Trophoblast cell (in vitro differentiated cells and primary cell): ENCODE measurements at regions not wholly inside any gene's neighbourhood (a gene's known extent, or its start where the extent isn't known, plus 50 kb on each side); places are given as distances from the start of the nearest gene placed in this dataset.

ENCODE experiments used
- DNase-seq, 2 donors: peaks; one replicate each; pipeline ENCODE4 v3.0.0-alpha.2; 2016
- H2AFZ ChIP-seq: 2 replicates; pipeline ENCODE4 v1.6.1; 2013; ENCODE audit warnings: low read length, moderate library complexity, mild to moderate bottlenecking; ENCODE audit not compliant: insufficient read depth, poor library complexity
- H2AK5ac ChIP-seq: 2 replicates; pipeline ENCODE4 v1.6.1; 2013; ENCODE audit warnings: mild to moderate bottlenecking, low read length
- H2BK120ac ChIP-seq: 2 replicates; pipeline ENCODE4 v1.6.1; 2013; ENCODE audit warnings: low read length, mild to moderate bottlenecking, moderate library complexity; ENCODE audit not compliant: insufficient read depth, poor library complexity
- H2BK12ac ChIP-seq: 2 replicates; pipeline ENCODE4 v1.6.1; 2013; ENCODE audit warnings: mild to moderate bottlenecking, low read length, moderate library complexity
- H2BK5ac ChIP-seq: 2 replicates; pipeline ENCODE4 v1.6.1; 2013; ENCODE audit warnings: low read length, low read depth, moderate library complexity, mild to moderate bottlenecking; ENCODE audit not compliant: poor library complexity
- H3K14ac ChIP-seq: 2 replicates; pipeline ENCODE4 v1.6.1; 2013; ENCODE audit warnings: mild to moderate bottlenecking, low read length
- H3K18ac ChIP-seq: 2 replicates; pipeline ENCODE4 v1.6.1; 2013; ENCODE audit warnings: mild to moderate bottlenecking, low read length
- H3K23ac ChIP-seq: 2 replicates; pipeline ENCODE4 v1.6.1; 2013; ENCODE audit warnings: low read length
- H3K27ac ChIP-seq: 2 replicates; pipeline ENCODE4 v1.5.1; 2013; ENCODE audit warnings: low read depth, mild to moderate bottlenecking, inconsistent platforms, low read length, moderate library complexity
- H3K27me3 ChIP-seq: 2 replicates; pipeline ENCODE4 v1.6.1; 2013; ENCODE audit warnings: inconsistent platforms, mild to moderate bottlenecking, low read length, moderate library complexity; ENCODE audit not compliant: insufficient read depth
- H3K36me3 ChIP-seq, 2 experiments: 1 replicate in 1 of 2; 2 replicates in 1 of 2; pipeline ENCODE4 v1.6.1; 2013; ENCODE audit warnings: low read length in 2 of 2, mild to moderate bottlenecking in 2 of 2, moderate library complexity in 1 of 2; ENCODE audit not compliant: insufficient read depth in 2 of 2, control insufficient read depth in 1 of 2
- H3K4ac ChIP-seq: 2 replicates; pipeline ENCODE4 v1.6.1; 2013; ENCODE audit warnings: low read depth, mild to moderate bottlenecking, low read length, moderate library complexity
- H3K4me1 ChIP-seq, 2 experiments: 1 replicate in 1 of 2; 2 replicates in 1 of 2; pipeline ENCODE4 v1.6.1; 2013; ENCODE audit warnings: low read length in 2 of 2, mild to moderate bottlenecking in 2 of 2, moderate library complexity in 1 of 2; ENCODE audit not compliant: insufficient read depth in 2 of 2, control insufficient read depth in 1 of 2
- H3K4me2 ChIP-seq: 2 replicates; pipeline ENCODE4 v1.6.1; 2013; ENCODE audit warnings: inconsistent platforms, mild to moderate bottlenecking, low read length, moderate library complexity
- H3K4me3 ChIP-seq: 2 replicates; pipeline ENCODE4 v1.5.1; 2013; ENCODE audit warnings: mild to moderate bottlenecking, low read depth, low read length, inconsistent platforms
- H3K79me1 ChIP-seq: one replicate; pipeline ENCODE4 v1.6.1; 2013; ENCODE audit warnings: low read length
- H3K79me2 ChIP-seq: 2 replicates; pipeline ENCODE4 v1.6.1; 2013; ENCODE audit warnings: low read length, mild to moderate bottlenecking; ENCODE audit not compliant: control insufficient read depth, insufficient read depth, poor library complexity
- H3K9ac ChIP-seq: 2 replicates; pipeline ENCODE4 v1.6.1; 2013; ENCODE audit warnings: mild to moderate bottlenecking, low read length
- H3K9me3 ChIP-seq: 2 replicates; pipeline ENCODE4 v1.6.1; 2013; ENCODE audit warnings: low read depth, mild to moderate bottlenecking, control low read depth, inconsistent platforms, low read length; ENCODE audit not compliant: insufficient read depth
- H4K12ac ChIP-seq: 2 replicates; pipeline ENCODE4 v1.6.1; 2013; ENCODE audit warnings: low read depth, mild to moderate bottlenecking, low read length, moderate library complexity
- H4K8ac ChIP-seq: 2 replicates; pipeline ENCODE4 v1.6.1; 2013; ENCODE audit warnings: low read depth, mild to moderate bottlenecking, low read length, moderate library complexity
- H4K91ac ChIP-seq: one replicate; pipeline ENCODE4 v1.6.1; 2013; ENCODE audit warnings: low read depth, mild to moderate bottlenecking, low read length, moderate library complexity
- WGBS: extraction: QIAGEN DNeasy Blood & Tissue Kit; methylation state at CpG from one replicate; pipeline ENCODE4 v1.1.7; 2013; ENCODE audit warnings: missing lambda C conversion rate; ENCODE audit not compliant: insufficient read length, insufficient coverage; ENCODE audit errors: extremely low coverage; 5-methylcytosine and 5-hydroxymethylcytosine counted together

GRCh38 chr5:58044166-58044565, 415.7 kb downstream of the PLK2 start:
- no CpG with 5 or more reads among the region's 6 CpGs for WGBS
- no peak overlapping the region for H2BK5ac ChIP-seq
- no peak overlapping the region for H4K12ac ChIP-seq
- H2AFZ ChIP-seq, result no peak overlapping the region
- no peak overlapping the region for H4K91ac ChIP-seq
- no peak overlapping the region for H3K18ac ChIP-seq
- no peak overlapping the region for H2AK5ac ChIP-seq
- no peak overlapping the region for H3K9ac ChIP-seq
- H3K14ac ChIP-seq, result no peak overlapping the region
- no peak overlapping the region for H2BK12ac ChIP-seq
- no peak overlapping the region for H3K4me3 ChIP-seq
- no peak overlapping the region for H4K8ac ChIP-seq
- H3K27ac ChIP-seq, result no peak overlapping the region
- no peaks in the 10 kb centered on the region for H3K79me2 ChIP-seq
- H3K9me3 ChIP-seq, result no peaks in the 10 kb centered on the region
- H3K4ac ChIP-seq, result no peak overlapping the region
- H3K4me1 ChIP-seq, result peaks cover 0 to 3% of the 10 kb centered on the region in 2 experiments
- no peaks in the 10 kb centered on the region for H3K36me3 ChIP-seq
- H3K79me1 ChIP-seq, result no peaks in the 10 kb centered on the region
- H2BK120ac ChIP-seq, result no peak overlapping the region
- no peak overlapping the region for H3K4me2 ChIP-seq
- H3K23ac ChIP-seq, result no peak overlapping the region
- no peaks in the 10 kb centered on the region for H3K27me3 ChIP-seq
- peak; percentile 77 to 91 for DNase-seq

DNA sequence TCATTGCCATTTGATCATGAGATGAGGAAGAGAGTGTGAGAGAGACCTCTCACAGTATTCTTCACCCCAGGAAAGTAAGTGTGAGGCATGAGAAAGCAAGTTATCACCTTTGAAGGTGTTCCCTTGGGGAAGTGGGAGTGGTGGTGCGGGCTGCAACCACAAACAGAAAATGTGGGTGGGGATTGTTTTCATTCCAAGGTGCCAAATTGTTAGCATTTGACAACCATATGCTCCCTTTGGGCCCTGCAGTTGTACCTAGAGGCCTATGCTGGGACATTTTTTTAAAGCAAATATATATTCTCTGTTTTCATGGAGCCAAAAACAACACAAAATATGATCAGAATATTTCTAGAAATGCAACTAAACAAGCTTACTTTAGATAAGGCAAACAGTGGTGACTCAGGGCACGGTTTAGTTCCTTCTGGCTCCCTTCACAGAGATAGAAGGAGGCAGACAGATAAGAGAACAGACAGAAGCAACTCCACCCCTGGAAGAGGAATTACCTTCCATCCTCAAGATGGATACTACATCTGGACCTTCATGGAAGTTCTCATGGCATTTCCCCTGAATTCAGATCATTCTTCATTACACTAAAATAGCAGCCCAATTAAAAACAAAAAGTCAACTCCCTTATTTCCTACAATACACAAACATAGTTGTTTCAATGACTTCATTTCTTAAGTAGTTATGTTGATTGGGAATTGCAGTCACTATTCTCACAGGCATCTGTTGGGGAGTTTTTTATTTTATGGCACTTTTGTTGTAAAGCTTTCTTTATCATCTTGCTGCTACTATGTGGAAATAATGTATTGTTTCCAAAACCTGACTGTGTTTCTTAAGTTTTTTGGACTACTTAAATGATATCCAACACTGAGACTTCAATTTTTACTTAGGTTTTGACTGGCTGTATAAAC, 416.6 kb downstream of the PLK2 start:
- no CpG with 5 or more reads among the region's 2 CpGs for WGBS
- H3K27ac ChIP-seq, result no peak overlapping the region
- no peak overlapping the region for H3K18ac ChIP-seq
- no peak overlapping the region for H2BK120ac ChIP-seq
- no peak overlapping the region for H3K23ac ChIP-seq
- H3K14ac ChIP-seq, result no peak overlapping the region
- H2AFZ ChIP-seq, result no peak overlapping the region
- no peaks in the 10 kb centered on the region for H3K4me1 ChIP-seq
- H4K8ac ChIP-seq, result no peak overlapping the region
- no peak overlapping the region for H3K9ac ChIP-seq
- H4K12ac ChIP-seq, result no peak overlapping the region
- H3K27me3 ChIP-seq, result no peaks in the 10 kb centered on the region
- no peaks in the 10 kb centered on the region for H3K79me1 ChIP-seq
- H3K4me2 ChIP-seq, result no peak overlapping the region
- H3K36me3 ChIP-seq, result no peaks in the 10 kb centered on the region
- H2BK12ac ChIP-seq, result no peak overlapping the region
- DNase-seq, result peak; percentile 84 to 88
- H3K79me2 ChIP-seq, result no peaks in the 10 kb centered on the region
- no peak overlapping the region for H3K4ac ChIP-seq
- no peak overlapping the region for H2BK5ac ChIP-seq
- no peaks in the 10 kb centered on the region for H3K9me3 ChIP-seq
- H3K4me3 ChIP-seq, result no peak overlapping the region
- no peak overlapping the region for H4K91ac ChIP-seq
- no peak overlapping the region for H2AK5ac ChIP-seq

GRCh38 chr5:58041884-58042283, 418.0 kb downstream of the PLK2 start:
- Histone ChIP-seq H3K14ac (no peak overlapping the region), H3K79me2 (no peaks in the 10 kb centered on the region), H2AFZ (no peak overlapping the region), H2BK12ac (no peak overlapping the region), H3K4me3 (no peak overlapping the region), H4K8ac (no peak overlapping the region), H3K27me3 (no peaks in the 10 kb centered on the region), H3K4ac (no peak overlapping the region), H3K27ac (no peak overlapping the region), H4K91ac (no peak overlapping the region), H2BK5ac (no peak overlapping the region), H3K4me1 (no peaks in the 10 kb centered on the region), H3K36me3 (no peaks in the 10 kb centered on the region), H2AK5ac (no peak overlapping the region), H3K79me1 (no peaks in the 10 kb centered on the region), H3K18ac (no peak overlapping the region), H4K12ac (no peak overlapping the region), H3K9ac (no peak overlapping the region), H2BK120ac (no peak overlapping the region), H3K9me3 (no peaks in the 10 kb centered on the region), H3K23ac (no peak overlapping the region), H3K4me2 (no peak overlapping the region)
- no CpG with 5 or more reads among the region's 3 CpGs for WGBS
- peak in 1 of 2 donors; percentile 1 for DNase-seq

DNA sequence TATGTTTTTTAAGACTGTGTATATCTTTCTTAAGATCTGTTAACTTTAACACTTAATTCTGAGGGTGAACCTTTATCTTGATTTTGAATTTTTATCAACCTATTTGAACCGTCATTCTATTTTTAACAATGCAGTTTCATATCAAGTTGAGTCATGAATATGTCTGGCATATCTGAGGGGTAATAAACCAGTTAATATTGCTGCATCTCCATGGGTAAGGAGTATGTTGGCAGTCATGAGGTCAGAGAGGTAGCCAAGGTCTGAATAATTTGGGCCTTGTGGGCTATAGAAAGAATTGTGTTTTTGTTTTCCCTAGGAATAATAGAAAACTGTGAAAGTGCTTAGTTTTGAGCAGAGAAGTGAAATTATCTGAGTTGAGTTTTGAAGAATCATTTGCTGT, 419.0 kb downstream of the PLK2 start:
- DNase-seq, result peak in 1 of 2 donors; percentile 0
- Histone ChIP-seq H3K4me1 (no peaks in the 10 kb centered on the region), H3K79me2 (no peaks in the 10 kb centered on the region), H3K36me3 (no peaks in the 10 kb centered on the region), H2AFZ (no peak overlapping the region), H3K27ac (no peak overlapping the region), H2BK5ac (no peak overlapping the region), H3K4me3 (no peak overlapping the region), H4K91ac (no peak overlapping the region), H3K4me2 (no peak overlapping the region), H2BK12ac (no peak overlapping the region), H2AK5ac (no peak overlapping the region), H3K18ac (no peak overlapping the region), H4K8ac (no peak overlapping the region), H3K23ac (no peak overlapping the region), H4K12ac (no peak overlapping the region), H3K14ac (no peak overlapping the region), H3K9ac (no peak overlapping the region), H2BK120ac (no peak overlapping the region), H3K79me1 (no peaks in the 10 kb centered on the region), H3K4ac (no peak overlapping the region), H3K27me3 (no peaks in the 10 kb centered on the region), H3K9me3 (no peaks in the 10 kb centered on the region)
- WGBS, result no CpG with 5 or more reads among the region's 1 CpG
